ENCODE measurements at regions not wholly inside any gene's neighbourhood (a gene's known extent, or its start where the extent isn't known, plus 50 kb on each side); places are given as distances from the start of the nearest gene placed in this dataset.

- CTCF ChIA-PET = no interaction called here
- H3K4me1 Mint-ChIP-seq (ENCODE audit: low read depth, unreplicated experiment) = no peaks in the 10 kb centered on the region
- no peaks in the 10 kb centered on the region for H3K9me3 ChIP-seq
- no peaks in the 10 kb centered on the region for H3K36me3 ChIP-seq (ENCODE audit: control insufficient read depth, insufficient read depth, low read length)
- no peak overlapping the region for H3K27ac Mint-ChIP-seq (ENCODE audit: unreplicated experiment)
- intact Hi-C loops (cut with micrococcal nuclease; ENCODE audit: unreplicated experiment) = no loop called here
- DNase-seq = no peak
- H3K36me3 Mint-ChIP-seq (ENCODE audit: insufficient read depth, unreplicated experiment) = no peaks in the 10 kb centered on the region
- POLR2A ChIA-PET = no interaction called here
- H3K4me1 ChIP-seq = no peaks in the 10 kb centered on the region
- H3K27me3 ChIP-seq (replicated peaks; ENCODE audit: control insufficient read depth, insufficient read depth, low read length) = no peaks in the 10 kb centered on the region
- peaks cover 3% of the 10 kb centered on the region for H3K27me3 Mint-ChIP-seq (ENCODE audit: insufficient read depth, unreplicated experiment)
- H3K4me3 ChIP-seq (ENCODE audit: low read depth, low read length) = no peak overlapping the region
- TF ChIP-seq, protein P1, sequence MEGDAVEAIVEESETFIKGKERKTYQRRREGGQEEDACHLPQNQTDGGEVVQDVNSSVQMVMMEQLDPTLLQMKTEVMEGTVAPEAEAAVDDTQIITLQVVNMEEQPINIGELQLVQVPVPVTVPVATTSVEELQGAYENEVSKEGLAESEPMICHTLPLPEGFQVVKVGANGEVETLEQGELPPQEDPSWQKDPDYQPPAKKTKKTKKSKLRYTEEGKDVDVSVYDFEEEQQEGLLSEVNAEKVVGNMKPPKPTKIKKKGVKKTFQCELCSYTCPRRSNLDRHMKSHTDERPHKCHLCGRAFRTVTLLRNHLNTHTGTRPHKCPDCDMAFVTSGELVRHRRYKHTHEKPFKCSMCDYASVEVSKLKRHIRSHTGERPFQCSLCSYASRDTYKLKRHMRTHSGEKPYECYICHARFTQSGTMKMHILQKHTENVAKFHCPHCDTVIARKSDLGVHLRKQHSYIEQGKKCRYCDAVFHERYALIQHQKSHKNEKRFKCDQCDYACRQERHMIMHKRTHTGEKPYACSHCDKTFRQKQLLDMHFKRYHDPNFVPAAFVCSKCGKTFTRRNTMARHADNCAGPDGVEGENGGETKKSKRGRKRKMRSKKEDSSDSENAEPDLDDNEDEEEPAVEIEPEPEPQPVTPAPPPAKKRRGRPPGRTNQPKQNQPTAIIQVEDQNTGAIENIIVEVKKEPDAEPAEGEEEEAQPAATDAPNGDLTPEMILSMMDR (IDR thresholded peaks at IDR 0.05; ENCODE audit: insufficient read depth in 1 of 2, low read depth in 1 of 2, low read length in 1 of 2, severe bottlenecking in 1 of 2, unreplicated experiment in 1 of 2) = no peak
- no peaks in the 10 kb centered on the region for H3K9me3 Mint-ChIP-seq (ENCODE audit: unreplicated experiment)
- no TSS peak for BruUV-seq (replicated peaks)
- H3K4me3 Mint-ChIP-seq (ENCODE audit: unreplicated experiment) = no peak overlapping the region
These were observed 157.3 kb upstream of the GRAMD2B start for GRCh38 chr5:126265917-126266316.

GRCh38 chr5:126267438-126267837, 155.8 kb upstream of the GRAMD2B start:
- intact Hi-C loops (cut with micrococcal nuclease; ENCODE audit: unreplicated experiment) = no loop called here
- Histone ChIP-seq H3K4me3 (ENCODE audit: low read depth, low read length) (no peak overlapping the region), H3K27me3 (replicated peaks; ENCODE audit: control insufficient read depth, insufficient read depth, low read length) (no peaks in the 10 kb centered on the region; the same call in 1 of the 2 replicates), H3K9me3 (no peaks in the 10 kb centered on the region), H3K4me1 (no peaks in the 10 kb centered on the region), H3K36me3 (ENCODE audit: control insufficient read depth, insufficient read depth, low read length) (no peaks in the 10 kb centered on the region)
- BruUV-seq (replicated peaks) = no TSS peak
- peaks cover 3% of the 10 kb centered on the region for H3K27me3 Mint-ChIP-seq (ENCODE audit: insufficient read depth, unreplicated experiment)
- TF ChIP-seq, protein P1 (IDR thresholded peaks at IDR 0.05; ENCODE audit: insufficient read depth in 1 of 2, low read depth in 1 of 2, low read length in 1 of 2, severe bottlenecking in 1 of 2, unreplicated experiment in 1 of 2) = no peak
- ChIA-PET POLR2A (no interaction called here), CTCF (no interaction called here)
- H3K36me3 Mint-ChIP-seq (ENCODE audit: insufficient read depth, unreplicated experiment) = no peaks in the 10 kb centered on the region
- H3K4me3 Mint-ChIP-seq (ENCODE audit: unreplicated experiment) = no peak overlapping the region
- no peak overlapping the region for H3K27ac Mint-ChIP-seq (ENCODE audit: unreplicated experiment)
- DNase-seq = no peak
- no peaks in the 10 kb centered on the region for H3K9me3 Mint-ChIP-seq (ENCODE audit: unreplicated experiment)
- no peaks in the 10 kb centered on the region for H3K4me1 Mint-ChIP-seq (ENCODE audit: low read depth, unreplicated experiment)

- DNase-seq = no peak
- ChIA-PET CTCF (no interaction called here), POLR2A (no interaction called here)
- Histone ChIP-seq H3K27me3 (replicated peaks; ENCODE audit: control insufficient read depth, insufficient read depth, low read length) (no peaks in the 10 kb centered on the region; the same call in 1 of the 2 replicates), H3K4me3 (ENCODE audit: low read depth, low read length) (no peak overlapping the region), H3K9me3 (no peaks in the 10 kb centered on the region), H3K4me1 (no peaks in the 10 kb centered on the region), H3K36me3 (ENCODE audit: control insufficient read depth, insufficient read depth, low read length) (no peaks in the 10 kb centered on the region)
- no TSS peak for BruUV-seq (replicated peaks)
- Mint-ChIP-seq H3K4me3 (ENCODE audit: unreplicated experiment) (no peak overlapping the region), H3K27ac (ENCODE audit: unreplicated experiment) (no peak overlapping the region), H3K9me3 (ENCODE audit: unreplicated experiment) (no peaks in the 10 kb centered on the region), H3K36me3 (ENCODE audit: insufficient read depth, unreplicated experiment) (no peaks in the 10 kb centered on the region), H3K27me3 (ENCODE audit: insufficient read depth, unreplicated experiment) (peaks cover 2% of the 10 kb centered on the region), H3K4me1 (ENCODE audit: low read depth, unreplicated experiment) (no peaks in the 10 kb centered on the region)
- TF ChIP-seq, protein P1 (IDR thresholded peaks at IDR 0.05; ENCODE audit: insufficient read depth in 1 of 2, low read depth in 1 of 2, low read length in 1 of 2, severe bottlenecking in 1 of 2, unreplicated experiment in 1 of 2) = no peak
- intact Hi-C loops (cut with micrococcal nuclease; ENCODE audit: unreplicated experiment) = no loop called here
These were observed 154.4 kb upstream of the GRAMD2B start for GRCh38 chr5:126268697-126269315.
